ENCODE measurements at regions not wholly inside any gene's neighbourhood (a gene's known extent, or its start where the extent isn't known, plus 50 kb on each side); places are given as distances from the start of the nearest gene placed in this dataset.

DNA sequence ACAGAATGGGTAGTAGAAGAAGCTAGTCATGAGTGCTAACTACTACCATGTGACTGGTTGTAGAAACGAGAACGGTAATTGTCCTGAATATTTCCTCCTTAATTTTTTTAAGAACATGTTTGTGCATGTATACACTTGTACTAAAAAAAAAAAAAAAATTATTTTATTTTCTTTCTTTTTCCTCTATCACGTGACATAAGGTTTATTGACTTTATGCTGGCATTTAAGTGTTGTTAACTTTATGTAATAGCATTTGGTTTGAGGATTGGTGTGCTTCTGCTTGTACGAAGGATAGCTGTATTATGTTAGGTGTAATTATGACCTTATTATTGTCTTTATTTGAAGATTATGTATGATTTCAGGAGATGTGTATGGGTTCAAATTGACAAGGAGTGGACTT, 349.1 kb upstream of the PTPRD start:
- TF ChIP-seq CTCF (IDR thresholded peaks at IDR 0.05 in 4 of 5, conservative IDR thresholded peaks at IDR 0.05 in 1 of 5) (no peak), POLR2A (IDR thresholded peaks at IDR 0.05) (no peak)
